Astrocyte of the spinal cord (primary cell): ENCODE measurements at regions not wholly inside any gene's neighbourhood (a gene's known extent, or its start where the extent isn't known, plus 50 kb on each side); places are given as distances from the start of the nearest gene placed in this dataset.

Experiments used
- DNase-seq: peaks from one replicate; pipeline ENCODE4 v3.0.0; 2011; ENCODE audit warnings: low read depth, low spot score
- H3K4me3 ChIP-seq: 2 replicates; pipeline ENCODE4 v1.5.1; 2011; ENCODE audit warnings: low read depth, mild to moderate bottlenecking, low read length, moderate library complexity
- in situ Hi-C: cut with HindIII; loops from 2 replicates; pipeline ENCODE4 v1.10.0; 2017; ENCODE audit warnings: low sequenced_read_pairs
- TF ChIP-seq, protein P1 (sequence below): IDR thresholded peaks from 2 replicates; pipeline ENCODE4 v1.5.1; 2012; ENCODE audit warnings: low read depth, mild to moderate bottlenecking, low read length, inconsistent platforms

DNA sequence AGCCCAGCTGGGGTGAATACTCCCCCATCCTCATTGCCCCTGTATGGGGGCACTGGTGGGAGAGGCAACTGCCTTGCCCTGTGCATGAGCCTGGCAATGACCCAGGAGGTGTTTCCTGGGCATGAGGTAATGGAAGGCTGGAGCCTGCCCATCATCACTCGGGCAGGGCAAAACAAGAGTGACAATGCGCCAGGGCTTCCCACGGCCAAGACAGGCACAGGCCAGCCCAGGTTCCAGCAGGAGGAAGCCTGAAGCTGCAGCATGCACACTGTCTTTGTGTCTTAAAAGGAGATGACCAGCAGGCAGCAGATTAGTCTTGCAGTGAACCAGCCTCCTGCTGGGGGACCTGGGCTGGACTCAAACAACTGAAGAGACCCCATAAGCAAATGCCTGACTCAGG lies 92.2 kb upstream of the SMIM23 start:
- TF ChIP-seq, protein P1, sequence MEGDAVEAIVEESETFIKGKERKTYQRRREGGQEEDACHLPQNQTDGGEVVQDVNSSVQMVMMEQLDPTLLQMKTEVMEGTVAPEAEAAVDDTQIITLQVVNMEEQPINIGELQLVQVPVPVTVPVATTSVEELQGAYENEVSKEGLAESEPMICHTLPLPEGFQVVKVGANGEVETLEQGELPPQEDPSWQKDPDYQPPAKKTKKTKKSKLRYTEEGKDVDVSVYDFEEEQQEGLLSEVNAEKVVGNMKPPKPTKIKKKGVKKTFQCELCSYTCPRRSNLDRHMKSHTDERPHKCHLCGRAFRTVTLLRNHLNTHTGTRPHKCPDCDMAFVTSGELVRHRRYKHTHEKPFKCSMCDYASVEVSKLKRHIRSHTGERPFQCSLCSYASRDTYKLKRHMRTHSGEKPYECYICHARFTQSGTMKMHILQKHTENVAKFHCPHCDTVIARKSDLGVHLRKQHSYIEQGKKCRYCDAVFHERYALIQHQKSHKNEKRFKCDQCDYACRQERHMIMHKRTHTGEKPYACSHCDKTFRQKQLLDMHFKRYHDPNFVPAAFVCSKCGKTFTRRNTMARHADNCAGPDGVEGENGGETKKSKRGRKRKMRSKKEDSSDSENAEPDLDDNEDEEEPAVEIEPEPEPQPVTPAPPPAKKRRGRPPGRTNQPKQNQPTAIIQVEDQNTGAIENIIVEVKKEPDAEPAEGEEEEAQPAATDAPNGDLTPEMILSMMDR, result no peak
- H3K4me3 ChIP-seq, result no peak overlapping the region
- no peak for DNase-seq
- in situ Hi-C loops, result no loop called here

DNA sequence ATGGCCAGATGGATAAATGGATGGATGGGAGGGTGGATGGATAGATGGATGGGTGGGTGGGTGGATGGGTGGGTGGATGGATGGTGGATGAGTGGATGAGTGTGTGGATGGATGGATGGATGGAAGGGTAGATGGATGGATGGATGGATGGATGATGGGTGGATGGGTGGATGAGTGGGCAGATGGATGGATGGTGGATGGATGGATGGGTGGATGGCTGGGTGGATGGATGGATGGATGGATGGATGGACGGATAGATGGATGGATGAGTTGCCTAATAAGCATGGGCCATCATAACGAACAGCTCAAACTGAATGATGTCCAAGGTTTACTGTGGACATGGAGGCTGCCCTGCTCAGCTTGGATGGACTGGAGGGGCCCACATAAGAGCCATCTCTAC lies 89.8 kb upstream of the SMIM23 start:
- H3K4me3 ChIP-seq, result no peak overlapping the region
- DNase-seq, result no peak
- in situ Hi-C loops, result no loop called here
- TF ChIP-seq, protein P1, result no peak

DNA sequence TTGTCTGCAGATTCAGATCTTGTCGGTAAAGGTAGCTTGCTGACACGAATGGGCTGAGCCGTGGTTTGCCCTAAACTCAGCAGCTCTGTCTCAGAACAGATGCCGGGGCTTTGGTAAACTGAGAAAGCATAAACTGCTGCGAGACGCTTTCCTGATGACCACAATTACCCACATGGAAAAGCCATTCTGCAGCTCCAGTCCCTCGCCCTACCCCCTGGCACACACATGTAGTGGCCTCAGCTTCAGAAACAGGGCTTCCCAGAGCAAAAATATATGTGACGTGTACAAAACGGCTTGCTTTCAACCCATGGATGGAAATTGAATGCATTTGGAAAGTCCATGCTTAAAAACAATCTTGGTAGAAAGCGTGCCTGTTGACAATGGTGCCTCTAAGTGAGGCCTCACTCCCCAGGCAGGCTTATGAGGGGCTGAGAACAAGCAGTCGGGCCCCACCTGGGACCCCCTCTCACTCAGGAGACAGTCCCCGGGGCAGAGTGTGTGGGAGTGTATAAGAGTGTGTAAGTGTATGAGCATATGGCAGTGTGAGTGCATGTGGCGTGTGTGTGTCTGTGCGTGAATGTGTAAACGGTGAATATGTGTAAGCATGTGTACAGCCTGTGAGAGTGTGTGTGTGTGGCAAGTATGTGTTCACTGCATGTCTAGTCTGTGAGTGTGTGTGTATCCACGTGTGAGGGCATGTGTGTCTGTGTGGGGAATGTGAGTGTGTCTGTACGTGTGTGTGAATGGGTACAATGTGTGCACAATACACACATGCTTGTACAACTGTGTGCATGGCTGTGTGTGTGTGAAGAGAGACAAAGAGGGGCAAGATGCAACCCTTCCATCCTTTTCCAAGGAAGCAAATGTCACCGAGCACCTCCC lies 88.2 kb upstream of the SMIM23 start:
- H3K4me3 ChIP-seq, result no peak overlapping the region
- TF ChIP-seq, protein P1, result no peak
- no peak for DNase-seq
- in situ Hi-C loops, result no loop called here

DNA sequence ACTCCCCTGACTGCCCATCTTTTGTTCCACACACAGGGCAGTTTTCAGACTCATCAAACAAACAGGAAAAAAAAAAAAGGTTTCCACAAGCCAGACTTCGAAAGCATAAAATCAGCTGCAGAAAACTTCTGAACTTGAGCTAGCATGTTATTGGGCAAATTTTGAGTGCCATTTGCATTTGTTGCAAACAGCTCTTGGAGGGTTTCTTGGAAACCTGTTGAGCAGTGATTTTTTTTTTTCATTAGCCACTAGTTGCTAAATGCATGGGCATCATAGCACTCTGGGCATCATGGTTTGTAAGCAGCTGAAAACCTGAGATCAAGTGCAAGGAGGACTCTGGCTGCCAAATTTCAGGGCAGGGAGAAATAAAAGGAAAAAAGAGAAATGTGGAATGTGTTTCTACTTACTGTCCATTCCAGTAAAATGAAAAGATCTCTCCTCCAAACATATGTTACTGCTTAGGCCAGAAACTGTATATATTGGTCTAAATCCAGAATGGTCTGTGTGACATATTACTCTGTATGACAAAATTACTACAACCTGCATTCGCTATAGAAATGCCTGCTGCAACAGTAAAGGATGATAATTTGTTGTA lies 85.2 kb upstream of the SMIM23 start:
- H3K4me3 ChIP-seq, result no peak overlapping the region
- TF ChIP-seq, protein P1, result no peak
- in situ Hi-C loops, result no loop called here
- no peak for DNase-seq

DNA sequence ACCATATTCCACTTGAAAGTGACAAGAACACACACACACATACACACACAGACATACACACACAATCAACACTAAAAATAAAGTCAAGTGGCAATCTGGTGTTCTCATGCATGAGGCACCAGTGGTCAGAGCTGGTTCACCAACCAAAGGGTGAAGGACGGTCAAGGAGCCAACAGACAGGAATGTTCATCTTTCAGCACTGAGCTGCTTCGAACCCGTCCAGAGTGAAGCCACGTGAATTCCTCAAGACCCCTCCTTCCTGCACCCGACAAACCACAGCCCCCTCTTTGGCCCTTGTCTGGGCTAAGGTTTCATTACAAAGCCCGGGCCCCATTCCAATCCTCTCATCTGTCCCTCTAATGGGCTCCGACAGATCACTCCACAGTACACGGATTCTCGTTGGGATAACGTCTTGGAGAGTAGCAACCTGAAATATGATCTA lies 84.5 kb upstream of the SMIM23 start:
- TF ChIP-seq, protein P1, result no peak
- no peak for DNase-seq
- no peak overlapping the region for H3K4me3 ChIP-seq
- in situ Hi-C loops, result no loop called here

DNA sequence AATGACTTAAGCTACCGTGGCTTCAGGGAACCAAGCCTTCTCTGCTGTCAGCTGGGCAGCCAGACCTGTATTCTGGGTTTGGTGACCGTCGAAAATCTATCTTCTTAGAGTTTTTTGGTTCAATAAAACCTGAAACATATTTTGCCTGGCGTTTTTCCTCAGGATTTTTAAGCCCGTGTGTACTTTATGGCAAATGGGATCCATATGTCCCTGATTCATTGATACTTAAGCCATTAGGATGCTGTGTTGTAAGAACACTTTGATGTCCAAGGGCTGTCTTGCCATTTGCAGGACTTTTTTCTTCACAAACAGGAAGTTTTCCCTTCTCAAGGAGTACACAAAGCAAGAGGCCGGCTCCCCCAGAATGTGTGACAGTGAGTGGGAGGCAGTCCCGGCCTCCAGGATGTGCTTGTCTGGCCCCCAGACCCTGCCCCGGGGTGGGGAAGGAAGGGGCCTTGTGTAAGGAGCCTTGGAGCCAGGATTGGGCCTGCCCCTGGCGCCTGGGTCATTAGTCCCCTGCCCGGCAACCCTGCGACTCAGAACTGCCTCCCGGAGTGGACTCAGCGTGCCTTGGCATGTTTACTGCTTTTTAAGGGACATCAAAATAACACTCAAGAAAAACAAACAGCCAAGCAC lies 83.4 kb upstream of the SMIM23 start:
- TF ChIP-seq, protein P1, result no peak
- no peak for DNase-seq
- no peak overlapping the region for H3K4me3 ChIP-seq
- in situ Hi-C loops, result no loop called here
